ENCODE measurements at regions not wholly inside any gene's neighbourhood (a gene's known extent, or its start where the extent isn't known, plus 50 kb on each side); places are given as distances from the start of the nearest gene placed in this dataset.
"Not testable (repeated sequence)": the region's sequence is repeated elsewhere in the genome, so short reads cannot be mapped to it uniquely, and the experiment has no call there.

GRCh38 chr14:105765893-105766614 lies 239.7 kb downstream of the TMEM121 start:
- no peak for DNase-seq

- no peak for DNase-seq
Measured at GRCh38 chr14:105767315-105767714, 240.9 kb downstream of the TMEM121 start.

- DNase-seq = not testable (repeated sequence)
Measured at GRCh38 chr14:105768039-105768438, 241.7 kb downstream of the TMEM121 start.

- DNase-seq = not testable (repeated sequence)
Measured at GRCh38 chr14:105769061-105769730, 242.8 kb downstream of the TMEM121 start.

GRCh38 chr14:105770619-105771216 lies 244.3 kb downstream of the TMEM121 start:
- not testable (repeated sequence) for DNase-seq

- not testable (repeated sequence) for DNase-seq
Measured at GRCh38 chr14:105771261-105772226, 245.2 kb downstream of the TMEM121 start.

- DNase-seq = not testable (repeated sequence)
Measured at GRCh38 chr14:105772710-105773250, 246.4 kb downstream of the TMEM121 start.

- DNase-seq = no peak
Measured at GRCh38 chr14:105773584-105773983, 247.2 kb downstream of the TMEM121 start.

- DNase-seq = no peak
Measured at GRCh38 chr14:105774001-105774400, 247.6 kb downstream of the TMEM121 start.

GRCh38 chr14:105774585-105775348 lies 248.4 kb downstream of the TMEM121 start:
- DNase-seq = not testable (repeated sequence)

- not testable (repeated sequence) for DNase-seq
Measured at GRCh38 chr14:105775349-105775923, 249.1 kb downstream of the TMEM121 start.

GRCh38 chr14:105776112-105776511 lies 249.7 kb downstream of the TMEM121 start:
- DNase-seq = not testable (repeated sequence)

- no peak for DNase-seq
Measured at GRCh38 chr14:105776924-105777323, 250.5 kb downstream of the TMEM121 start.

- DNase-seq = no peak
Measured at GRCh38 chr14:105783707-105784106, 257.3 kb downstream of the TMEM121 start.

- no peak for DNase-seq
Measured at GRCh38 chr14:105793836-105794235, 267.5 kb downstream of the TMEM121 start.

- no peak for DNase-seq
Measured at GRCh38 chr14:105797546-105797945, 271.2 kb downstream of the TMEM121 start.

- no peak for DNase-seq
Measured at GRCh38 chr14:105805701-105806100, 279.3 kb downstream of the TMEM121 start.

- DNase-seq = no peak
Measured at GRCh38 chr14:105806568-105806967, 280.2 kb downstream of the TMEM121 start.

- no peak for DNase-seq
Measured at GRCh38 chr14:105817971-105818711, 291.8 kb downstream of the TMEM121 start.

GRCh38 chr14:105818712-105819005 lies 292.3 kb downstream of the TMEM121 start:
- no peak for DNase-seq

GRCh38 chr14:105830171-105830570 lies 303.8 kb downstream of the TMEM121 start:
- DNase-seq = no peak
